Epithelial cell of esophagus (primary cell): ENCODE measurements at regions not wholly inside any gene's neighbourhood (a gene's known extent, or its start where the extent isn't known, plus 50 kb on each side); places are given as distances from the start of the nearest gene placed in this dataset.

Experiments
- DNase-seq: peaks from one replicate; pipeline ENCODE4 v3.0.0; 2010; ENCODE audit warnings: low read depth
- H3K4me3 ChIP-seq: 2 replicates; pipeline ENCODE4 v1.5.1; 2011; ENCODE audit warnings: mild to moderate bottlenecking, low read length, control low read depth
- CTCF ChIP-seq: IDR thresholded peaks from 2 replicates; pipeline ENCODE4 v1.5.1; 2011; ENCODE audit warnings: low read depth, mild to moderate bottlenecking, low read length, control low read depth, inconsistent platforms; ENCODE audit not compliant: insufficient read depth; ENCODE audit errors: missing control alignments

DNA sequence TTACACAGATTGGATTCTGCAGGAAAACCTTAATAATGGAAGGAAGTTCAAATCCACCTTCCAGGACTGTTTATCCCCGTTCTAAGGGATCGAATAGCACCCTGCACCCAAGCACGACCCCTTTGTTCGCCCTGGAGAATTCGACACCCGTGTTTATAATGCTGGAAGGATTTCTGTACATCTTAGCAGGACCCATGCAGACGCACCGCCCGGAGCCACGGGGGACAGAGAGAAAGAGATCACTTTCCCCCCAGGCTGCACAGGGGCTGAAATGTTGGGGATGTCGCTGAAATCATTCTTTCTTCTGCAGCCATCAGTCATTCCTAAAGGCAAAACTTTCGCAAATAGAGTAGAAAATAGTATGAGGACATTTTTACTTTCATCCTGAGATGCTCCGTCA lies 238.7 kb upstream of the SALL3 start:
- no peak overlapping the region for H3K4me3 ChIP-seq
- TF ChIP-seq CTCF: no peak
- no peak for DNase-seq

DNA sequence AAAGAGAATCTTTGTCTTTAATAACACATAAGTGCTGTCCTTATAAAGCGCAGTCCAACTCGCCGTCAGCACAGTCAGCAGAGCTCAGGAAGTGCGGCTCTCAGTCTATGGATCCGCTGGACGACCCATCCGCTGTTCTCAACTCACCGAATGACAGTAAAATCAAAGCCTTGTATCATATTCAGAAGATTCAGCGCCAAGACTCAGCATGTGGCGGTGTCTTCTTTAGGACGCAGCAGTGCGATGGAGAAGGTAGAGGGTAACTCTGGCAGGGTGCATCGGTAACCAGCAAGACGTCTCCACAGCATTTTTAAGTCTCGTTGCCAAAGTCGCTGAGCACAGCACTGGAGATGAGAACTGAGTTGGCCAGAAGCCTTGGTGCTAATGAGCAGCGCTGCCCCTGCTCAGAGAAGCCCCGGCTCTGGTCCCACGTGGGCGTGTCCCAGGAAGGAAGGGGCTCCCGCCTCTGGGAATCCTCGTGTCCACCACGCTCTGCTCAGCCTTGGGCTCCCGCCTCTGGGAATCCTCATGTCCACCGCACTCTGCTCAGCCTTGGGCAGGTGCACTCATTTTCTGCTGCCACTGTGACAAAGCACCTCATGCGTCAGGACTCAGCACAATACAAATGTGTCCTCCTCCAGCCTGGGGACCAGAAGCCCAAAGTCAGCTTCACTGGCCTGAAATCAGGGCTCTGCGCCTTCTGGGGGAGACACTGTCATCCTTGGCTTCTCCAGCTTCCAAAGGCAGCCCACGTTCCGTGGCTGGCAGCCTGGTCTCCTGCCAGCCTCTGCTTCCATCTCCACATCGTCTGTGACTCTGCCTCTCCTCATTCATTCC lies 238.0 kb upstream of the SALL3 start:
- no peak overlapping the region for H3K4me3 ChIP-seq
- TF ChIP-seq CTCF: no peak
- no peak for DNase-seq

DNA sequence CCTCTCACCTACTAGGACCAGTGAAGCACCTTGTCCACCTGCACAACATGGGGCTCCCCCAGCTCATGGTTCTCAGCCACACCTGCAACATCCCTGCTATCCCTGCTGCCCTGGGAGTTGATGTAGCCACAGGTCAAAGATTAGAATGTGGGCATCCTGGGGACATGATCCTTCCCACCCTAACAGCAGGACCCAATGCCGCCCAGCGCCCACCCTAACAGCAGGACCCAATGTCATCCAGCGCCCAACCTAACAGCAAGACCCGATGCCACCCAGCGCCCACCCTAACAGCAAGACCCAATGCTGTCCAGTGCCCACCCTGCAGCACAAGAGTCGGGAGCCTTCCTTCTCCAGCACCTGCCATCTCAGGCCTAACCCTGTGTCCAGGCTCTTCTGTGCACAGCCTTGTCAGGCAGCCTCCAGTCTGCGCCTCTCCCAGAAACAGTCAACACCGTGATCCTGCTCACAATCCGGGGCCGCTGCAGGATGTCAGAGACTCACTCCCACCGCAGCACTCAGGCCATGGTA lies 237.3 kb upstream of the SALL3 start:
- no peak overlapping the region for H3K4me3 ChIP-seq
- TF ChIP-seq CTCF: no peak
- DNase-seq: no peak

DNA sequence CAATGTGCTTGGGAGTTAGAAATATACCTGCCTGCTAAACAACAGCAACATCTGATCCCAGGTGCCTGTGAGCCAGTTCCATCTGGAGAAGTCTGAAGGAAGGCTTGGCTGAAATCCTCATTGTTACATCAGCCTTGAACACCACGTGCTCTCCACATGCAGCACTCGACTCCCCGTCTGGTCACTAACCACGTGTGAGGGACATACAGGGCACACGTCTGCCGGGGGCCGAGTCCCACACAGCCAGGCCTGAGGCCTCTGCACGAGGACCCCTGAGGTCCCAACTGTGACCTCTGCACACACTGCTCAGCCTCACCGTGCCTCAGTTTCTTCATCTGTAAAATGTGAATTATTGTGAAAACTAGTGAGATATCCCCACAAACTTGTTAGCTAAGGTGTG lies 236.5 kb upstream of the SALL3 start:
- H3K4me3 ChIP-seq: no peak overlapping the region
- no peak for DNase-seq
- TF ChIP-seq CTCF: no peak

GRCh38 chr18:78751664-78752063 lies 228.0 kb upstream of the SALL3 start:
- DNase-seq: no peak
- no peak overlapping the region for H3K4me3 ChIP-seq
- TF ChIP-seq CTCF: no peak

DNA sequence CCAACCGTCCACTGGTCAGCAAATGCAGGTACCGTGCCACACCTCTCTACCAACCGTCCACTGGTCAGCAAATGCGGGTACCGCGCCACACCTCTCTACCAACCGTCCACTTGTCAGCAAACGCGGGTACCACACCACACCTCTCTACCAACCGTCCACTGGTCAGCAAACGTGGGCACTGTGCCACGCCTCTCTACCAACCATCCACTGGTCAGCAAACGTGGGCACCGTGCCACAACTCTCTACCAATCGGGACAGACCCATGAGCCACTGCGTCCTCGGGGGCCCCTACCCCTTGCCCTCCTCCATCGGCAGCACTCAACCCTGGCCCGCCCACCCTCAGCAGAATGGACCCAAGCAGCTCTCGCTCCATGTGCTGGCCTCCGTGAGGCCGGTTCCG lies 226.4 kb upstream of the SALL3 start:
- no peak for DNase-seq
- H3K4me3 ChIP-seq: no peak overlapping the region
- no peak for TF ChIP-seq CTCF

DNA sequence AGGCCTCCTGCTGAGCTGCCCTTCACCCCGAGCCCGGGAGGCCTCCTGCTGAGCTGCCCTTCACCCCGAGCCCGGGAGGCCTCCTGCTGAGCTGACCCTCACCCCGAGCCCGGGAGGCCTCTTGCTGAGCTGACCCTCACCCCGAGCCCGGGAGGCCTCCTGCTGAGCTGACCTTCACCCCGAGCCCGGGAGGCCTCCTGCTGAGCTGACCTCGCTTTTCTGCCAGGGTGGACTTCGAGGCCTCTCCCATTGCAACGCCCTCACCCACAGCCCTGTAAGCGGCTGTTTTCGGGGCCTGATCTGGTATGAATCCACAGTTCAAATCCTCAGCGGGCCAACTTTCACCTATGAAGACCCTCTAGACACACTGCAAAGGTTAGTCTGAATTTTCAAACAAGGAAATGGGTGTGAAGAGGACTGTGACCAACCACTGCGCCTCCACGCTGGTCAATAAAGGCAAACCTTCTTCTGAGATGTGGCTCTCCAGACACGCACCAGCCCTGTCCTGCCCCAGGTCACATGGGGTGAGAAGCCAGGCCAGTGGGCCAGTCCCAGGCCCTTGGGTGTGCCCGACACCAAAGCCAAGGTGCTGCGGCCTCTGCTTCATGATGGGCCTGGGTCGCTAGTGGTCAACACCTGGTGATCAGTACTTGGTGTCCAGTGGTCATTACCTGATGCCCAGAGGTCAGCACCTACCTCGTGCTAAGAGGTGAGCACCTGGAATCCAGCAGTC lies 225.1 kb upstream of the SALL3 start:
- no peak for TF ChIP-seq CTCF
- H3K4me3 ChIP-seq: no peak overlapping the region
- DNase-seq: no peak
